HuH-7 (cell line): ENCODE measurements at regions not wholly inside any gene's neighbourhood (a gene's known extent, or its start where the extent isn't known, plus 50 kb on each side); places are given as distances from the start of the nearest gene placed in this dataset.

Experiments used
- DNase-seq: peaks from one replicate; pipeline ENCODE4 v3.0.0; 2011; ENCODE audit warnings: low spot score

- DNase-seq = no peak
Measured at GRCh38 chr3:36269274-36269673, 111.0 kb upstream of the STAC start.

GRCh38 chr3:36282766-36283165 is 97.5 kb upstream of the STAC start:
- DNase-seq = no peak

- no peak for DNase-seq
Measured at GRCh38 chr3:36295296-36295695, 85.0 kb upstream of the STAC start.

- no peak for DNase-seq
Measured at GRCh38 chr3:36297195-36297594, 83.1 kb upstream of the STAC start.

GRCh38 chr3:36298188-36298587 is 82.1 kb upstream of the STAC start:
- no peak for DNase-seq

- no peak for DNase-seq
Measured at GRCh38 chr3:36302158-36302509, 78.2 kb upstream of the STAC start.

- DNase-seq = no peak
Measured at GRCh38 chr3:36302626-36303025, 77.7 kb upstream of the STAC start.

GRCh38 chr3:36303286-36303685 is 77.0 kb upstream of the STAC start:
- no peak for DNase-seq

GRCh38 chr3:36305929-36306520 is 74.3 kb upstream of the STAC start:
- no peak for DNase-seq

- DNase-seq = no peak
Measured at GRCh38 chr3:36309092-36309491, 71.2 kb upstream of the STAC start.

- DNase-seq = no peak
Measured at GRCh38 chr3:36312351-36312750, 68.0 kb upstream of the STAC start.

GRCh38 chr3:36317915-36318314 is 62.4 kb upstream of the STAC start:
- no peak for DNase-seq

- no peak for DNase-seq
Measured at GRCh38 chr3:36318621-36319200, 61.6 kb upstream of the STAC start.

- DNase-seq = no peak
Measured at GRCh38 chr3:36319680-36320079, 60.6 kb upstream of the STAC start.
